ENCODE measurements at regions not wholly inside any gene's neighbourhood (a gene's known extent, or its start where the extent isn't known, plus 50 kb on each side); places are given as distances from the start of the nearest gene placed in this dataset.

- TF ChIP-seq CTCF (IDR thresholded peaks at IDR 0.05) (no peak), POLR2A (IDR thresholded peaks at IDR 0.05) (no peak), POLR2AphosphoS5 (IDR thresholded peaks at IDR 0.05) (no peak)
Measured at GRCh38 chr9:65458992-65459391, 174.0 kb upstream of the FOXD4L5 start.
